Right lung (tissue), 2 donors: ENCODE measurements at regions not wholly inside any gene's neighbourhood (a gene's known extent, or its start where the extent isn't known, plus 50 kb on each side); places are given as distances from the start of the nearest gene placed in this dataset.

Experiments used
- DNase-seq, 2 donors: peaks; one replicate each; pipeline ENCODE4 v3.0.0-alpha.2; 2013

- DNase-seq: no peak
Measured at GRCh38 chr1:96996001-96996400, 274.4 kb downstream of the PTBP2 start.

- no peak for DNase-seq
Measured at GRCh38 chr1:96997717-96998116, 276.1 kb downstream of the PTBP2 start.

GRCh38 chr1:96998466-96998865, 276.9 kb downstream of the PTBP2 start:
- no peak for DNase-seq

- DNase-seq: no peak
Measured at GRCh38 chr1:96999191-96999590, 277.6 kb downstream of the PTBP2 start.

GRCh38 chr1:97004054-97004453, 282.5 kb downstream of the PTBP2 start:
- no peak for DNase-seq

GRCh38 chr1:97004743-97005142, 283.2 kb downstream of the PTBP2 start:
- no peak for DNase-seq

GRCh38 chr1:97006044-97006661, 284.6 kb downstream of the PTBP2 start:
- DNase-seq: no peak

- DNase-seq: no peak
Measured at GRCh38 chr1:97007840-97008604, 286.4 kb downstream of the PTBP2 start.

- no peak for DNase-seq
Measured at GRCh38 chr1:97010566-97011264, 289.1 kb downstream of the PTBP2 start.

GRCh38 chr1:97013136-97013535, 291.6 kb downstream of the PTBP2 start:
- DNase-seq: no peak

GRCh38 chr1:97013941-97014340, 292.4 kb downstream of the PTBP2 start:
- no peak for DNase-seq

GRCh38 chr1:97014426-97014825, 292.8 kb downstream of the PTBP2 start:
- no peak for DNase-seq

- no peak for DNase-seq
Measured at GRCh38 chr1:97017895-97018294, 296.3 kb downstream of the PTBP2 start.
